Left ventricle myocardium inferior (tissue), 1 donor: ENCODE measurements at regions not wholly inside any gene's neighbourhood (a gene's known extent, or its start where the extent isn't known, plus 50 kb on each side); places are given as distances from the start of the nearest gene placed in this dataset.
"Not testable (repeated sequence)": the region's sequence is repeated elsewhere in the genome, so short reads cannot be mapped to it uniquely, and the experiment has no call there.

Experiments used
- DNase-seq: peaks from one replicate; pipeline ENCODE4 v3.0.0-alpha.2; 2020
- H3K27ac ChIP-seq: fragments of 200-600 bp; replicated peaks from 2 replicates; pipeline ENCODE4 v1.8.0; 2021
- H3K27me3 ChIP-seq: fragments of 200-600 bp; 2 replicates; pipeline ENCODE4 v1.8.0; 2021; ENCODE audit warnings: low read depth
- H3K36me3 ChIP-seq: fragments of 200-600 bp; 2 replicates; pipeline ENCODE4 v1.8.0; 2021
- H3K4me1 ChIP-seq: fragments of 200-600 bp; 2 replicates; pipeline ENCODE4 v1.8.0; 2021
- H3K4me3 ChIP-seq: fragments of 200-600 bp; 2 replicates; pipeline ENCODE4 v1.8.0; 2021; ENCODE audit warnings: mild to moderate bottlenecking, moderate library complexity
- H3K9me3 ChIP-seq: fragments of 200-600 bp; replicated peaks from 2 replicates; pipeline ENCODE4 v1.8.0; 2021
- CTCF ChIP-seq: fragments of 200-600 bp; IDR thresholded peaks from 2 replicates; pipeline ENCODE4 v1.8.0; 2021; ENCODE audit warnings: antibody characterized with exemption, mild to moderate bottlenecking, borderline replicate concordance
- intact Hi-C: fragments of 100-400 bp; cut with micrococcal nuclease; formaldehyde crosslinking; loops from one replicate; pipeline ENCODE4 v1.11.0; 2022
- donor health status: DM: no; HTN: yes; CAD: no; lungs with severe emphysema.

- no peaks in the 10 kb centered on the region for H3K4me1 ChIP-seq
- no peak overlapping the region for H3K27ac ChIP-seq
- no peak for DNase-seq
- no peaks in the 10 kb centered on the region for H3K36me3 ChIP-seq
- intact Hi-C loops: no loop called here
- H3K27me3 ChIP-seq: no peaks in the 10 kb centered on the region
- no peak overlapping the region for H3K4me3 ChIP-seq
- TF ChIP-seq CTCF: no peak
- no peaks in the 10 kb centered on the region for H3K9me3 ChIP-seq
These were observed 1012.8 kb downstream of the SOCS6 start for GRCh38 chr18:71301596-71301995.

GRCh38 chr18:71294201-71294600 is 1005.4 kb downstream of the SOCS6 start:
- intact Hi-C loops, DNase-seq, H3K4me3 ChIP-seq, H3K36me3 ChIP-seq, H3K9me3 ChIP-seq, H3K27ac ChIP-seq, H3K4me1 ChIP-seq, H3K27me3 ChIP-seq: not testable (repeated sequence)

- no peaks in the 10 kb centered on the region for H3K27me3 ChIP-seq
- DNase-seq: no peak
- intact Hi-C loops: no loop called here
These were observed 1004.5 kb downstream of the SOCS6 start for GRCh38 chr18:71293322-71293721.

GRCh38 chr18:71287268-71287667 is 998.4 kb downstream of the SOCS6 start:
- Histone ChIP-seq H3K4me1 (no peaks in the 10 kb centered on the region), H3K27me3 (no peaks in the 10 kb centered on the region), H3K4me3 (no peak overlapping the region), H3K9me3 (no peaks in the 10 kb centered on the region), H3K27ac (no peak overlapping the region), H3K36me3 (no peaks in the 10 kb centered on the region)
- DNase-seq: no peak
- intact Hi-C loops: no loop called here
- TF ChIP-seq CTCF: no peak

More at GRCh38 chr18:71293322-71293721, 1004.5 kb downstream of the SOCS6 start:
- no peak overlapping the region for H3K4me3 ChIP-seq
- no peak for TF ChIP-seq CTCF
- H3K36me3 ChIP-seq: no peaks in the 10 kb centered on the region
- no peaks in the 10 kb centered on the region for H3K4me1 ChIP-seq
- no peak overlapping the region for H3K27ac ChIP-seq
- H3K9me3 ChIP-seq: no peaks in the 10 kb centered on the region

- no peak overlapping the region for H3K27ac ChIP-seq
- no peak overlapping the region for H3K4me3 ChIP-seq
- H3K27me3 ChIP-seq: no peaks in the 10 kb centered on the region
- intact Hi-C loops: no loop called here
- H3K4me1 ChIP-seq: no peaks in the 10 kb centered on the region
- no peaks in the 10 kb centered on the region for H3K36me3 ChIP-seq
- TF ChIP-seq CTCF: no peak
- no peaks in the 10 kb centered on the region for H3K9me3 ChIP-seq
- no peak for DNase-seq
These were observed 963.6 kb downstream of the SOCS6 start for GRCh38 chr18:71252351-71252865.

GRCh38 chr18:71250191-71250590 is 961.3 kb downstream of the SOCS6 start:
- no peak for DNase-seq
- no peak overlapping the region for H3K27ac ChIP-seq
- H3K36me3 ChIP-seq: no peaks in the 10 kb centered on the region
- no peak for TF ChIP-seq CTCF
- no peak overlapping the region for H3K4me3 ChIP-seq
- no peaks in the 10 kb centered on the region for H3K27me3 ChIP-seq
- intact Hi-C loops: no loop called here
- no peaks in the 10 kb centered on the region for H3K9me3 ChIP-seq
- no peaks in the 10 kb centered on the region for H3K4me1 ChIP-seq
